Adrenal gland (tissue), 5 donors: ENCODE measurements at regions not wholly inside any gene's neighbourhood (a gene's known extent, or its start where the extent isn't known, plus 50 kb on each side); places are given as distances from the start of the nearest gene placed in this dataset.

Experiments
- CTCF ChIP-seq, 6 experiments: fragments of 450-650 bp in 4 of 6; fragments of 200-600 bp in 2 of 6; sonication (generic) in 1 of 6; IDR thresholded peaks; 1 replicate in 5 of 6; 2 replicates in 1 of 6; pipeline versions ENCODE4 v1.5.1 to v1.8.0; 2016 to 2021; ENCODE audit warnings: antibody characterized with exemption in 6 of 6, mild to moderate bottlenecking in 2 of 6, moderate library complexity in 1 of 6
- POLR2A ChIP-seq, 2 donors: fragments of 450-650 bp; IDR thresholded peaks; one replicate each; pipeline ENCODE4 v1.6.1; 2017; ENCODE audit warnings: antibody characterized with exemption in 2 of 2, mild to moderate bottlenecking in 2 of 2, moderate library complexity in 1 of 2
- donor health status: DM: no; HTN: no; CAD: no.

DNA sequence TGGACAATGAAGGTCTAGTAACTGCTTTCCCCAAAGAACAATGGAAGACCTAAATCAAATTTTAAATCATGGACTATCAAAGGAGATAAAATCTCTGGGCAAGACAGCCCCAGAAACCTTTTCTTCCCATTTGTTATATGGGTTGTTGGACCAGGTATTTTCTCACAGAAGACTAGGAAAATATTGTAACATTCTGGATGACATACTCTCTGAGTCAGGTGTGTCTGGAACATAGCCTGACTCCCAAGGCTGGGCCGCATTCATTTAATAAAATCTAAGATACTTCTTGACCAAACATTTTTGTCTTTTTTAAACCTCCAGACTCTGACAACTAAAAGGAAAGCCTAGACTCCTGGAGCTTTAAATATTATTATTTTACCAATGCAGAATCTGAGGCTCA is 87.9 kb downstream of the ATP23 start:
- no peak for TF ChIP-seq POLR2A (IDR thresholded peaks at IDR 0.05)
- TF ChIP-seq CTCF (IDR thresholded peaks at IDR 0.05): no peak
